Caki2 (cell line): ENCODE measurements at regions not wholly inside any gene's neighbourhood (a gene's known extent, or its start where the extent isn't known, plus 50 kb on each side); places are given as distances from the start of the nearest gene placed in this dataset.
A peak's percentile ranks its signal among the peaks of the same experiment; 100 is the strongest.

Experiments used
- DNase-seq: peaks from one replicate; pipeline ENCODE4 v3.0.0-alpha.2; 2015; ENCODE audit warnings: low read depth
- in situ Hi-C: cut with HindIII; loops from 2 replicates; pipeline ENCODE4 v1.10.0; 2016; ENCODE audit warnings: low sequenced_read_pairs, low pct_unique_long_range_greater_than_20kb, mixed read lengths

DNA sequence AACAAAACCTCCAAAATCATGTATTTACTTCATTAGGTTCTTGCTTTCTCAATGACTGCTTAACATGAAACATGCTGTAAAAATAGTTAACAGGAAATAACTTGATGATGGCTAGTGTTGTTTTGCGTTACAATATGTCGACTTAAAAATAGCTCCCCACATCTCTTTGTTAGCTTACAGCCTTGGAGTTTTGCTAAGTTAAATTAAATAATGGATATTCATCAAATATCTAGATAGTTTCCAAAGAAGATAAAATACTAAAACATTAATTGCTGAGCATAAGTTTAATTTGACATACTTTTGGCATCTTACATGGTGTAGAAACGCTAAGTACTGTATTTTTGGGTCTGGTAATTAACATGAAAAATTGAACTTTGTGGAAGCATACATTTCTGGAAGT lies 500.6 kb upstream of the NOVA1 start:
- in situ Hi-C loops: no loop called here
- DNase-seq: no peak

DNA sequence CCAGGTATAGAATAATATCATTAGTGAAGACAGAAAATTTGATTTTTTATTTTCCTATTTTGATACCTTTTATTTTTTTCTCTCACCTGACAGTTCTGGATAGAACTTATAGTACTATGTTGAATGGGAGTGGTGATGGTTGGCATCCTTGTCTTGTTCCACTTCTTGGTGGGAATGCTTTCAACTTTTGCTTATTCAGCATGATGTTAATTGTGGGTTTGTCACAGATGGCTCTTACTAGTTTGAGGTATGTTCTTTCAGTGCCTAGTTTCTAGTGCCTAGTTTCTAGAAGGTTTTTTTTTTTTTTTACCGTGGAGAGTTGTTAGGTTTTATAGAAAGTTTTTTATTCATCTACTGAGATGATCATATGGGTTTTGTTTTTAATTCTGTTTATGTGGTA lies 516.3 kb upstream of the NOVA1 start:
- in situ Hi-C loops: no loop called here
- no peak for DNase-seq

DNA sequence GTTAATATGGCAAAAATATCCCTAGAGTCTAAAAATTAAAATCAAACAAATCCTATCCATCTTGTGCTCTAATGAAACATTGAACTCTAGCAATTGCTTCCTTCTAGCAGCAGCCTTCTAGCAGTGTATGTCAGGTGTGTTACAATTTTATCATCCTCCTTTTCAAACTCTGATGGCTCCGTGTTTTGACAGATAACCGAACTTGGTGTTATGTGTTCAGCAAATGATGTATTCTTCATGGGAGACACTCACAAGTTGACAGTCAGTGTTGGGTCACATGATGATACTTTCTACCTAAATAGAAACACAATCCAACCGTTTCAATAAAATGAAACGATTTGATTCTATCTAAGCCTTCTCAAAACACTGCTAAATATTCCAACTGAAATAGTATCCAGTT lies 525.3 kb upstream of the NOVA1 start:
- in situ Hi-C loops: no loop called here
- DNase-seq: no peak

DNA sequence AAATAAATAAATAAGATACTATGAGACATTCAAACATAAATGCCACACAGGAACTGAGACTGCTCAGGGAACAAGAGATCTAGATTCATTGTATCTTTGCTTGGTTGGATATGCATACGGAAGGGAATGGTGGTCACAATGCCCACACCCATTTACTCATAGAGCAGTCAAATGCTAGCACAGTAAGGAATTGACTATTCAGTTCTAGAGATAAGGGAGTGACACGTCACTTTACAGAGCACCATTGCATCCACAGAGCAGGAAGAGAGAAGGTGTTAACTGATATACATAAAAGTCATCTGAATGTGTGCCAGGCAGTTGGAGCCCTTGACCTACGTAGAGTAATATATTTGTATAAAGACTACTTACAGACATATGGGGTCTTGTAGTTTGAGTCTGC lies 530.0 kb upstream of the NOVA1 start:
- DNase-seq: no peak

DNA sequence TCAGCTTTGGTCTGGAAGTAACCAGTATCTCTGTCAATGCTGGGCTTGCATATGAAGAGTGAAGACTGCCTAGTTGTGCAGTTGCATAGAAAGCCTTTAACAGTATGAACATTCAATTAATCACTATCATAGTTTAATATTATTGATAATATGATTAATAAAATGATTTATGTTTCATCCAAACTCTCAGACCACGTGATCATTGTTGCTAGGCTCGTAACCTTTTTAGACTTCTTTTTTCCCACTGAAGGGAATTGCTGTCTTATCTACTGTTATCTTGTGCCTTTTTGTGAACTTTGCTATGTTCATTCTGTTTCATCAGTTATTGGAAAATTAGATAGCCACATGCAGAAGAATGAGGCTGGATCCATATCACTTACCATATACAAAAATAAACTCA lies 536.4 kb upstream of the NOVA1 start:
- in situ Hi-C loops: no loop called here
- no peak for DNase-seq

More for the DNA sequence above, 530.0 kb upstream of the NOVA1 start:
- in situ Hi-C loops: no loop called here

DNA sequence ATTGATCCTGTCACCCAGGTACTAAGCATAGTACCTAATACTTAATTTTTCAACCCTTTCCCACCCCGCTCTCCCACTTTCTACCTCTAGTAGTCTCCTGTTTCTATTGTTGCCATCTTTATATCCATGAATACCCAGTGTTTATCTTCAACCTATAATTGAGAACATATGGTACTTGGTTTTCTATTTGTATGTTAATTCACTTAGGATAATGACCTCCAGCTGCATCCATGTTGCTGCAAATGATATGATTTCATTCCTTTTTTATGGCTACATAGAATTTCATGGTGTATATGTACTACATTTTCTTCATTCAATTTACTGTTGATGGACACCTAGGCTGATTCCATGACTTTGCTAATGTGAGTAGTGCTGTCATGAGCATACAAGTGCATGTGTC lies 547.3 kb upstream of the NOVA1 start:
- in situ Hi-C loops: no loop called here

DNA sequence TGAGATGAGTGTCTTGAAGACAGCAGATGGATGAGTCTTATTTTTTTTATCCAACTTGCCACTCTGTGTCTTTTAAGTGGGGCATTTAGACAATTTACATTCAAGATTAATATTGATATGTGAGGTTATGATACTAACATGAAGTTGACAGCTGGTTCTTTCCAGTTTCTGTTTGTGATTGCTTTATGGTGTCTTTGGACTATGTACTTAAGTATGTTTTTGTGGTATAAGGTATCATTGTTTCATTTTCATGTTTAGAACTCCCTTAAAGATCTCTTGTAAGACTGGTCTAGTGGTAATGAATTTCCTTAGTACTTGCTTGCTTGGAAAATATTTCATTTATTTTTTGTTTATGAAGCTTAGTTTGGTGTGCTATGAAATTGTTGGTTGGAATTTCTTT lies 550.3 kb upstream of the NOVA1 start:
- in situ Hi-C loops: no loop called here
- DNase-seq: no peak

More for the DNA sequence above, 547.3 kb upstream of the NOVA1 start:
- no peak for DNase-seq

DNA sequence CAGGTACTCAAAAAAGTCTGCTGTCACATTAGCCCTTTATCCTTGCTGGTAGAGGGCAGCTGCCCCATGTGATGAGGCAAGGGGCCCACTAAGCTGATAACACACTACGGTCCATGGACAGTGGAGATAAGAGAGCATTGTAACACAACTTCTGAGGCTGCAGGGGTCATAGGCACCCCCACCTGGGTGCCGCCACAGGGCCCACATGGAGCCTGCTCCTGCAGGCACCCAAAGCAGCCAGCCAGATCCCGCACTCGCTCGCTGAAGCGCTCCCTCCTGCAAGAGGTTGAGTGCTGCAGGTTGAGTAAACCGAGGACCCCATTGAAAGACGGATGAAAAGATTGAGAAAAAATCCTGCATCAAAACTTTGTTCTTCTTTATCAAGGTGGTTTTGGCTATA lies 566.3 kb upstream of the NOVA1 start:
- in situ Hi-C loops: no loop called here
- no peak for DNase-seq

DNA sequence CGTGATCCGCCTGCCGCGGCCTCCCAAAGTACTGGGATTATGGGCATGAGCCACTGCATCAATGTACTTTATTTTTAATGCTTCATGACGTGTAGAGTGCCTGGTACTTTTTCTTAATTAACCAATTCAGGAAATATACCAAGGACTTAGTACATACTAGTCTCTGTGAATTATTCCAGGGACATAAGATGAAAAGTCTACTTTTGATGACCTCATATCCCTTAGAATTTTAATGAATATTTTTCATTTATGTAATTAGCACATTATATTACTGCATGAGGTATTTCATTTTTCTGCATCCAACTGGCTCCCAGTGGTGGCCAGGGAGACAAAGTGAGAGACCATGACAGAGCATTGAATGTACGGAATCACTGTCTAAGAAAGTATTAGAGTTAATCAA lies 577.7 kb upstream of the NOVA1 start:
- no peak for DNase-seq
- in situ Hi-C loops: no loop called here

DNA sequence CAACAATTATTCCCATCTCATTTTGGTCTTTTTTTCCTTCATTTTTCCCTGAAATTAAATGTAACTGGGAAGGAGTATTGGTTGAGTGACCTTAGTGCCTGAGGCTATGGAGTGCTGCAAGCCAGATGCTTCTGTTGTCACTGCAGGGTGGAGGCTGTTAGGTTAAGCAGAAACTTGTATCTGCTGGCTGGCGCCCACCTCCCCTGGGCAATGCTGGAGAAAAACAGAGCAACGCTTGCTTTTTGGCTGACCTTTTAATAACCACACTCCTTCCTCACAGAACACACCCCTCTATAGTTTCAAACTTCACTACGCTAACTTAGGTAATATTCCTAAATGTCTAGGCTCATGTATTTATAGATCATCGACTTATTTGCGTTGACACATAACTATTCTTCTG lies 583.5 kb upstream of the NOVA1 start:
- no peak for DNase-seq
- in situ Hi-C loops: no loop called here

DNA sequence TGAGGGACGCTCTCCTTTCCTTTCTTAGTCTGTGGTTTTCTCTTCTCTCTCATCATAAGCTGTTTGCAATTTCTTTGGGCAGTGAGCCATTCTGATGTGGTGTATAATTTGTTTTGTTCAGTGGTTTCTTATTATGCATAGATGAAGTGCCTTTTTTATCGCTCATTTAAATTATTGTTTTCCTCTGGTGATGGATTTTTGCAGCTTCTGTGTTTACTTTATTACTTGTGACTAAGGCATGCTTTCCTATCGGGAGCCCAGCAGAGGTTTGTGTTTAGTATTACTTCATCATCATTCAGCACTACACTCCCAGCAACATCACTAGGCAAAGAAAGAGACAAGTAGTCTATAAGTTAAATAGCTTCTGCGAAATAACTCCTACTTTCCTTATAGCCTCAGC lies 586.6 kb upstream of the NOVA1 start:
- DNase-seq: peak; percentile 2
- in situ Hi-C loops: no loop called here

DNA sequence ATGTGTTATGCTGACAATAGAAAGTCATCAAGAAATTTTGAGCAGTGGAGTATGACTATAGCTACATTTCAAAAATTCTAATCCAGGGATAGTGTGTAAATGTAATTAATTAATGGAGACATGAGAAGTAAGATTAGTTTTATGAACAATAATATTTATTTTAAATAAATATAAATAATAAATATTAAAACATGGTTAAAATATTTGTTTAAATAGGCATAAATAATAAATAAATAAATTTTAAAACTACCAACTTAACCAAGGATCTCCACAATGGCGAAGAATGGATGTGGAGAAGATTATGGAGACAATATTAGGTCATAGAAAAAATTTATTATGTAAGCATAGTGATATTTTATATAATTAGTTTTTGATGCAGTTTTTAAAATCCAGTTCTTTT lies 588.2 kb upstream of the NOVA1 start:
- DNase-seq: no peak
- in situ Hi-C loops: no loop called here

DNA sequence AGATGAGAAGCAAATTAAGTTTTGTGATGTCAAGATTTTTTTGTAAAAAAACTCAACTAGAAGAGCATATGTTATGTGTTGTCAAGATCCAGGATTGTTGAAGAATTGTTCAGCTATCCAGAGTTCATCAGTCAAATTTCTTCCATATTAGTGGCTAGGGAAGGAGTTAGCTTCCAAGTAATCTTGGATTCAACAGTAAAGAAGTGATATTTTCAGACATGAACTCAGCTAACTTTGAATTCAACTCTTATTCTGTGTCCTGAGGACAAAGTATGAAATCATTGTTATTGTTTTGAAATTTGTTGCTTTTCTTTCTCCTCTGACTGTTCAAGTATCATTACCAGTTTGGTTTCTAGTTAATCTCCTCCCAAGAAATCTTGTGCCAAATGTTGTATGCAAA lies 589.3 kb upstream of the NOVA1 start:
- in situ Hi-C loops: no loop called here
- DNase-seq: no peak

DNA sequence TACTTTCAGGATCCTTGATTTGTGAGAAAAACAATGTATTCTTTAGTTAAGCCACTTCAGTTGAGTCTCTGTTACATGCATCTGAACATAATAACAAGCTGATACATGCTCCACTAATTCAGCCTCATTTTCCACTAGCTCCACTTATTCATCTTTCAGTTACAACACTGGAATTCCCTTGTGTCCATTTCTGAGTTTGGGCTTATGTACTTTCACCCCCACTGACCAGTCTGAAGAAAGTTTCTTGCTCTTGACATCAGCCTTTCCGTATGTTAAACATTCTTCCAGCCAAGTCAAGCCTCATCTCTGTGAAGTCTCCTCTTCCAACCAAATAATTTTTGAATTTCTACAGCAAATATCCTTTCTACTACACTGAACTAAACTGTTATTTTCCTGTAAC lies 592.5 kb upstream of the NOVA1 start:
- no peak for DNase-seq
- in situ Hi-C loops: no loop called here

DNA sequence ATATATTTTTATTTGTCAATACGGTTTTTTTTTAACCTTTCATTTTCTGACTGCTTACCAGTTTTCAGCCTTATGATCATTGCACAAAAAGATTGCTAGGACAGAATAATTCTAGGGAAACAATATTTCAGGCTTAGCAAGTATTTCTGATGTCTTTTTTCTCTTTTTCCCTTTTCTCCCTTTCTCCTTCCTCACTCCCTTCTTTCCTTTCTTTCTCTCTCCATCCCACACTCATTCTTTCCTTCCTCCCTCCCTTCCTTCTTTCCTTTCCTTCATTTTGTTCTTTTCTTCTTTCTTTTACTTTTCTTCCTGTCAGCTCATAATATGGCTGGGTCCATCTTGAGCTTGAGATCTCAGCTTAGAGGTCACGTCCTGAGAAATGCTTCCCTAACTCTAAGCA lies 601.4 kb upstream of the NOVA1 start:
- in situ Hi-C loops: no loop called here
- no peak for DNase-seq

DNA sequence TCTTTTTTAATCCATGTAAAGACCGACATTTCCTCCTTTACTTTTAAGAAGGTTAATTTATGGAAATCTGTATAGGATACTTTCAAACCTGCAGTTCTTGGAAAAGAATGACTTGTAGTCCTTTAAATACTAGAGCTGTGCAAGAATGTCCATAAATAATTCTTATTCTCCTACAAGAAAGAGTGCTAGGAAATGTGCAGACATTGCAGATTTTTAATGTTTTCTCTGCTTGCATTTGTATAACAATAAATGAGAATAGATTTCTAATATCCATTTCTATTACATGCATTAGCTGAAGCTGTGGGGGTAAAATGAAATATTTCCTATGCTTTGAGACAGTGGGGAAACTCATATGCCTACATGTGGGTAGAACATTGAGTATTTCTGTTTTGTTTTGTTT lies 607.2 kb upstream of the NOVA1 start:
- in situ Hi-C loops: no loop called here
- no peak for DNase-seq

DNA sequence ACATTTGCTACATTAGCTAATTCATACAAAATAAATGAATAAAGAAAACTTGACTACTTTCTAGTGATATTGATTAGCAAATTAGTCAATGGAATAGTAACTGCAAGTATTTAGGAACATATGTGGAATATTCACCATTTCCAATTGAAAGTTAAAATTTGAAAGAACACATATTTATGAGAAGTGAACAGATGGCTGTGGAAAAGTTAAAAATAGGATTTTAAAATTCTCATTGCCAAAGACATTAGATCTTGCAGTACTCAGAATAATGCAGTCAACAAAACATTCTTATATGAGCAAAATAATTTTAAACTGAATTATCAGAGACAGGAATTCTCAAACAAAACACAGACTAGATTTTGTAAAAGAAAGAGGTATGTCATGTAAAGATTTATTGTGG lies 613.9 kb upstream of the NOVA1 start:
- in situ Hi-C loops: no loop called here
- DNase-seq: no peak

DNA sequence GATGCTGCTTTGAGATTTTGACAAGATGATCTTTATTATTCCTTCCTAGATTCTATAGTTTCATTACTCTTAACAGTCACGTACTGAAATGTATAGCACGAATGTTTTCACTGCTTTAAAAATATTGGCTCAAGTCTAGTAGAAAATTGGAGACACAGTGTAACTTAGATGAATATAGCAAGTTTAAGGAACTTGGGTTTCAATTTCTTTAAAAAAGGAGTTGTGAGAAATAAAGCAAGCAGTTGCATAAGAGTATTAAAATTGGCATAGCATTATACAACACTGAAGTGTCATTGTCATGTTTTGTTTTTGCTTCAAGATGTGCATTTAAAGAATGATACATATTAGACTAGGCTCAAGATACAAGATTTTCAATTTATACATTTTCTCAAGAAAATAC lies 624.8 kb upstream of the NOVA1 start:
- in situ Hi-C loops: no loop called here
- no peak for DNase-seq

DNA sequence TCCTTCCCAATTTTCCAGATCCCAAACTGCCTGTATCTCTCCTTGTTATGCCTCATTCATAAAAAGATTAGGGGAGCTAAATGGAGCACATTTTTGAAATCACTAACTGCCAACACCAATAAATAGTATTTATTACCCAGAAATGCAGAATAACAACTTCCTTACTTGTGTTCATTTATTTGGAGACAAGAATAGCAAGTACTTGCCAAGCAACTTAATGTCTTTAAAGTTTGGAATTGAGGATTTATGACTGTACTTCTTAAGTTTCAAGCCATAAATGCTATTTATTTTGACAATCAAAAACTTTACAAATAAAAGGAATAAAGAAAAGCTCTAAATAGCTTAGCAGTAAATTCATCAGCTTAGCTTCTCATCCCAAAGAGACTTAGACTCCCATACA lies 626.1 kb upstream of the NOVA1 start:
- in situ Hi-C loops: no loop called here
- DNase-seq: no peak

DNA sequence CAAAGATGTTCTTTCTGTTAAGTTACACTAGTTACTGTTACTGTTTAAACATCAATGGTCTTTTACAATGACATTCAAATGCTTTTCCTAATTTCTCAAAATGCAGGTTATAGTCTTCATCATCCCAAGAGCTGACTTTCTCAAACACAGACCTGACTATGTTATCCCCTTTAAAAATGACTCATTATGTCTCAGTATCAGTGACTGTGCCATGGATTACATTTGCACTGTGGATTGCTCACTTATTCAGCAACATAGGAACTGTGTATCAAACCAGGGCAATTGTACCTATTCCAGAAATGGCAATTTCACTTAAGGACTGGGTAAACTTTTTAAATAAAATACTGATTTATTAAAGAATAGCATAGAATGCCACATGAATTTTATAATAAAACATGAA lies 630.2 kb upstream of the NOVA1 start:
- no peak for DNase-seq
- in situ Hi-C loops: no loop called here

DNA sequence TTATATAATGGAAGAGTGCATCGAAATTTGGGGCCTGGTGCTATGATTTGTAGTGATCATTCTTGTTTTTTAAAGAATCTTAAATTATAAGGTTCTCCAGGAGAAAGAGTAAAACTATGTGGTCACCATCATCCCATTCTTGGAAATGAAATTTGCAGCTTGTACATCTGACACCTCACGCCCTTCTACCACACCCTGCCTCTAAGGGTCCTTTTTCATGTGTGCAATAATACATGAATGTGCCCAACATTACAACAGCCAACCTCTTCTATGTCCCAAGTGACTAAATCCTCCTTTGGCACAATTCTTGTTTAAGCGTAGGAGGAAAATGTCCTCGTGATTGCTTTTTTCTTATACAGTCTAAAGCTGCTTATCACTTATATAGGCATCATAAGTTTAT lies 636.5 kb upstream of the NOVA1 start:
- in situ Hi-C loops: no loop called here
- no peak for DNase-seq
